Nucleus accumbens (tissue), 56 donors: ENCODE measurements at regions not wholly inside any gene's neighbourhood (a gene's known extent, or its start where the extent isn't known, plus 50 kb on each side); places are given as distances from the start of the nearest gene placed in this dataset.

Source experiments
- DNase-seq, 56 donors: peaks; one replicate each; lab custom pipeline; 2025; lab: John Stamatoyannopoulos, UW

DNA sequence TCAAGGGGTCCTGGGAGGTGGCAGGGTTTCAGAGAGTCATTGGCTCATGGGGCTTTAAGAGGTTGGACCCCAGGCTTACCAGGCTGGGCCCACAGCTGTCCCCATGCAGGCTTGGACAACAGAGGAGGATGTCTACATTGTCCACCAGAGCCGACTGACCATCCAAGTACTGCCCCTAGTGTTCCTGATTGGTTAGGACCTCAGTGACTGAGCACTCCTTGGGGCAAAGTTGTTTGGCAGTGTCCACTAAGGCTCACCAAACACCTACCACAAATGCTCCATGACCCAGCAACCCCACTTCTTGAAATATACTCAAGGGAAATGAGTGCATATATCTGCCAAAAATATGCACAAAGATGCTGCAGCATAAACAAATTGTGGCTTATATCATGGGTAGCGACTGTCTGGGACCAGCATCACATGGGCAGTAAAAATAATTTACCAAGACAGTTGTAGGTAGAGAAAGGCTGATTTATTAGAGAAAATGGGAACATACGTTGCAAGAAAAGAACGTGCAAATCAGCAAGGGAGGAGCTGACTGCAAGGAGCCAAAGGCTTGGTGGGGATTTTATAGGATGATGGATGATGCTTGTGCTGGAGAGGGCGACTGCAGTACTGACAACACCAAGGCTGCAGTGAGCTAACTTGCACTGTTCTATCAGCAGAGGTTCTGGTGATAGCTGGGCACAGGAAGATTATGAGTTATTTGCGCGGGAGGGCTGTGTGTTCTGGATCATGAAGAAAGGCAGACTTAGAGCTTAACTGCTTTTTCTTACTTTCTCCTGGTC, 265.2 kb downstream of the GADD45G start:
- no peak for DNase-seq

DNA sequence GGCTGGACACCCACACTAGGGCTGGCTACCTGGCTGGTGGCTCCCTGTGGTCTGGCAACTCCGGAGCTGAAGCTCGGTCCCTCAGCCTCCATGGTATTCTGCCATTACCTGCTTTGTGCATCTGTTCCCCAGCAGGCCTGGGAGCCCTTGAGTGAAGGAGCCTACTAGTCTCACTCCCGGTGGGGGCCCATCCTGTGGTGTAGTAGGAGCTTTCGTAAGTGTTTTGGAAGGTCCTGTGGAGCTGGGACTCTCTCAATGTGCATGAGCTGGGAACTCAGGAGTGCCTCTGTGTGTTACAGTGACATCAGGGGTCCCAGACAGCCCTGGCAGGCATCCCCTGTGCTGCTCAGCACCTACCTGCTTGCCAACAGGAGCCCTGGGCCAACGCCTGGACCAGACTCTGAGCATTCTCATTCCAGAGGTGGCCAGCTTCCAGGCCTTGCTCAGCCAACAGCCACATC, 267.1 kb downstream of the GADD45G start:
- DNase-seq: no peak

DNA sequence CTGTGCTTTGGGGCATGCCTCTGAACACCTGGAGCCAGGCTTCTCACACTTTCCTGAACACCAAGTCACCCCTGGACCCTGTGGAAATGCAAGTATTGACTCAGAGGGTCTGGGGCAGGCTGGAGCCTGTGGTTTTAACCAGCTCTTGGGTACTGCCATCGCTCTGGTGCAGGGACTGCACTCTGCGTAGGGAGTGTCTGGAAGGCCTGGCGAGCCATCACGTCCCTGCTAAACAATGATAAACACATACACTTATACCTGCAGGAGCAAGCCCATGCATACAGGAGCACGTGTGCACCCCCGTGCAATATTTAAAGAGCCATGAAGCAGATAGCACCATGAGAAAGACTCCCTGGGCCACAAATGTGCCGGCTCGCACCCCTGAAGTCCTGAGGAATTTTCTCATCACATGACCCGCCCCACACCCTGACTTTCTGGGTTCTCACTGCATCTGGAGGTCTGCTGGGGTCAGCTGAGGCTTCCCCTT, 267.7 kb downstream of the GADD45G start:
- no peak for DNase-seq

DNA sequence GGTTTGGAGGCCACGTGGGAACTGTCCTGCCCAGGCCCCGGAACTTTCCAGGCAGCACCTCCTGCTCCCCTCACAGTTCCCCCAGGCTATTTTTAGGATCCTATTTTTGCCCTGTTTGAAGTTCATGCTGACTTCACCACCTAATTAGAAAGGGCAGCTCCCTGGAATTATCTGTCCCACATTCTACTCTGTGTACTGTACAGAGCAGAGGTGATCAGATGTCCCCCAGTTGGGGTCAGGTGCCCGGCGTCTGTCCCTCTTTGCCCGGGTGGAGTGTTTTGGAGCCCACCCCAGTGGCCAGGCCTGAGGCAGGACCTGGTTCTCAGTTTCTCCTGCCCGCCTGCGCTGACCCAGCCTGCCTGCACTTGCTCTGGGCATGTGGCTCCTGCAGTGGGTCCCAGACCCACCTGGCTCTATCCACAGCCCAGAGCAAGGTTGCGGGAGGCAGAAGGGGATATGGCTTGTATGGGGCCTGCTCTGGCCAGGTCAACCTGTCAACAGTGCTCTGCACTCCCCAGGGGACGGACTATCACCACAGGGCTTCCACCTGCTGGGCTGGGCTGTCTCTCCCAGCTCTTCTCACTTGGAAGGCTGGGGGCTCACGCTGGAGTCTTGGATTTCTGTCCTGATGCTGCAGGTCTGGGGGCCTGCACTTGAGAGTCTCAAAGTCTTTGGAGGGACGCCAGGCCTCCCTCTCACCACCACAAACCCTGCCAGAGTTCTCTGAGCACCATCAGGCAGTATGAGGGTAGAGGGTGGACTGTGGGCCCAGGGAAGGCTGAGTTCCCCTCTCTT, 268.3 kb downstream of the GADD45G start:
- no peak for DNase-seq

DNA sequence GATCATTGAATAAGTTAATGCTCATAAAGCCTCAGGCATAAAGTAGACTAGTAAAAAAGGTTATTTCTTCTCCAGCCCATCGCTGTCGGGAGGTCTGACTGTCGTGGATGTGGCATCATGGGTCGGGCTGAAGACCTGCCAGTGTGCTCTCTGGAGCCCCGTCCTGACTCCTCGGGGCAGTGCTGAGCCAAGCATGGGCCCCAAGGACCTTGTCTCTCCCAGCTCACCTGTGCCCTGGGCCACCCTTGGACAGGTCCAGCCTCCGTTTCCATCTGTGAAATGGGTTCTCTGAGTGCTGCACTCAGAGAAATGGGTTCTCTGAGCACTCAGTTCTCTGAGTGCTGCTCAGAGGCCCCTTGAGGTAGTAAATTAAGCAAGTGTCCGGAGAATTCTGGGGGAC, 269.0 kb downstream of the GADD45G start:
- no peak for DNase-seq

DNA sequence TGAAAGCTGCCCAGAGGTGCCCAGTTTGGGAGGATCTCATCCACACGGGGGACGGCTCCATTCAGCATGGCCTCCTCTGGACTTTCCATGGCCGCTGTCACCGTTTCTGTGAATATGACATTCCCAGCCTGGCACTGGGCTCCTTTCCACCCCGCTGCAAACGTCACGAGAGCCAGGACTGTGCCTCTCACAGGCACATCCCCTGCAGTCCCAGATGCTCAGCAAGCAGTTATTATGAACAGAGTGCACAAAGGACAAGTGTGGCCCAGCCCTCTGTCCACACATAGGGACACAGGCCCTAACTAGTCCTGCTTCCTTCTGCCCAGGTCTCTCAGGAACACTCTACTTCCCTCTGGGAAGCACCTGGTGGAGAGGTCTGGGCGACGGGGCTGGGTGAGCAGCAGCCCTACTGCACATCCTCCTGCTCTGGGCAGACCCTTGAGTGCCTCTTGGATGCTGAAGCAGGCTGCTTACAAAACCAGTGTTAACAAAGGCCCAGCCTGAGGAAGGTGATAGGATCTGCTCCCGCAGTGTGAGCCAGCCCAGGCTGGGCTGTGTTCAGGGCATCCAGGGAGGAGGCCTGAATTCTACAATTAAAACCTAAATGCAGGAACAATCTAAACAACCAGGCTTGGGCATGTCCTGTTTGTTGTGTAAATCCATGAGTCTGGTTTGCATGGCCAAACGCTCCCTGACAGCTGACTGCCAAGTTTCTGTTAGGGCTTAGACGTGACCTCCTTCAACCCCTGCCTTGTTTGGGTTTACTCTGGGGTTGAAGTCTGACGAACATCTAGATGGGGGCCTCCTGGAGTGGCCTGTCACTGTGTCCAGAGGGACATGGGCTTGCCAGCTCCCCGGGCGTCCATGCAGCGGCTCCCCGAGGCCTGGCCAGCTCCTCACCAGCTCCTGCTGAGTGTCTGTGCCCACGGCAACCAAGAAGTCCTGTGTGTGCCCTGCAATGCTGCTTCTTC, 269.8 kb downstream of the GADD45G start:
- peak in 4 of 56 donors; percentile 10 to 43 (median 28) for DNase-seq

DNA sequence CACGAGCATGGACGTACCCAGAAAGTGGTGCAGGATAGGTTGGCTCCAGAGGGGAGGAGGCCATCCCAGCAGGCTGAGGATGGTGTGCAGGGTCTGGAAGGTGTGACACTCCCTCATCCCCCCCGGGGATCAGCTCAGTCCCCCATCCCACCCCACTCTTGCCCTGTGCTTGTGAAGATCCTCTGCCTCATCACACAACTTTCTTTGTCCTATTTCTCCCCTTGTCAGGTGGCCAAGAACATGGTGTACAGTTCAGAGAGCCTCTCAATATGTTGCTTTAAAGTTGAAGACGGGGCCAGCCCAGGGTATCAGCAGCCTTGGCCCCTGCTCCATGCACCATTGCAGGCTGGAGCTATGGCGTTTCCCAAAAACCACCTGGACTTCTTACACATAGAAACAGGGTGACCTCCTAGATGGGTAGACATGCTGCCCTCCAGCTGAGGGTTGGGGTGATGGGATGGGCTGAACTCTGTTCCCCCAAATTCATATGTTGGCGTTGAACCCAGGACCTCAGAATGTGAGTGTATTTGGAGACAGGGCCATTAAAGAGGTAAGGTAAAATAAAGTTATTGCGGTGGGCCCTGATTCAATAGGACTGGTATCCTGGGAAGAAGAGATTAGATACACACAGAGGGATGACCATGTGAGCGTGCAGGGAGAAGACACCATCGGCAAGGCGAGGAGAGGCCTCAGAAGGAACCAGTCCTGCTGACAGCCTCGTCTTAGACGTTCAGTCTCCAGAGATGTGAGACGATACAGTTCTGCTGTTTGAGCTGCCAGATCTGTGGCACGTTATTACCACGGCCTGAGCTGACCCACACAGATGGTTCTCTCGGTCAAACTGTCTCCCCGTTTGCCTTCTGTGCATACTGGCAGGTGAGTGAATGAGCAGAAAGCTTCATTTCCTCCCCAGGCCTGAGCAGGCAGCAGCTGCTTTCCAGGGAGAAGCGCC, 272.5 kb downstream of the GADD45G start:
- DNase-seq: no peak

DNA sequence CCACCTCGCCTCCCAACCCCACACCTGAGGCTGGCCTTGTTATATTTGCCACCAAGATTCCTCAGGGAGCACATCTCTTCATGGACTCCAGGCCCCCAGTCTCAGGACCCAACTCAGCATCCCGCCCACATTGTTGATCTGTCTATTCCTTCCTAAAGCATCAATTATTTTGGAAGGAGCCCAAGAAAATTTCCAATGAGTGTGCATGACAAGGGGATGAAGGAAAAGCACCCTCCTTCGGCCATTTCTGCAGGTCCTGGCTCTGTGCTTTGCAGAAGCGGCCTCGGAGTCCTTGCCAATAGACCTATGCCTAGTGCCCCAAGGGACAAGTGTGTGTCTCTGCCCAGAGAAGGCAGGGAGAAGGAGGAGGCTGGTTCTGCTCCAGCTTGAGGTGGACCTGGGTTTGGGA, 273.2 kb downstream of the GADD45G start:
- DNase-seq: no peak

DNA sequence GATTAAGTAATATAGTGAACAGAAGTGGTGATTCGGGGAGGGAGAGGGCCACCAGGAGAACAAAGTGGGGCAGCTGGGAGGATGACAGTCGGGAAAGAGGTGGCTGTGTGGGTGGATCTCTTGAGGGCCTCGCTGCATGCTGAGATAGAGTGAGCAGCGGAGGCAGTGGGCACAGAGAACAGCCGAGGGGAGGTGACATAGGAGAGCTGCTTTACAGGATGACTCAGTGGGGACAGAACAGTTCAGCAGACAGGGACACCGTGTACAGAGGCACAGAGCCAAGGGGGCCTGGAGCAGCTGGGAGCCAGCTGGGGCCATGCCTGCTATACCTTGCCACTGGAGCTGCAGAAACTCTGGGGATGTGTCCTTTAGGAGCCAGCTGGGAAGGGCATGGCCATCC, 273.9 kb downstream of the GADD45G start:
- DNase-seq: peak in 9 of 56 donors; percentile 6 to 53 (median 15)

DNA sequence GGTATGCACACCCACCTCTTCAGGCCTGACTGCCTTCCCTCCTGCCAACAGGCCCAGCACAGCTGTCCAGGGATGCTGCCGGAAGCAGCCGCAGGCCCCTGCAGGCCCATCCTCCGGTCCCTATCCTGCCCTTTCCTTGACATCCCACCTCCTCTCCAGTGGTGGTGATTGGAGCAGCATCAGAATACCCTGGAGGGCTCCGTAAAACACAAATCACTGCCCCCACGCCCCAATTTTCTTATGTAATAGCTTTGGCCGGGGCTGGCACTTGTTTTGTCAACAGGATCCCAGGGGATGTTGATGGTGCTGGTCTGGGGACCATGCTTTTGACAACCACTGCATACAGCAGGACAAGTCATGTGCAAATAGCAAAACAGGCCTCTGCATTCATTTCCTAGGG, 274.5 kb downstream of the GADD45G start:
- no peak for DNase-seq

DNA sequence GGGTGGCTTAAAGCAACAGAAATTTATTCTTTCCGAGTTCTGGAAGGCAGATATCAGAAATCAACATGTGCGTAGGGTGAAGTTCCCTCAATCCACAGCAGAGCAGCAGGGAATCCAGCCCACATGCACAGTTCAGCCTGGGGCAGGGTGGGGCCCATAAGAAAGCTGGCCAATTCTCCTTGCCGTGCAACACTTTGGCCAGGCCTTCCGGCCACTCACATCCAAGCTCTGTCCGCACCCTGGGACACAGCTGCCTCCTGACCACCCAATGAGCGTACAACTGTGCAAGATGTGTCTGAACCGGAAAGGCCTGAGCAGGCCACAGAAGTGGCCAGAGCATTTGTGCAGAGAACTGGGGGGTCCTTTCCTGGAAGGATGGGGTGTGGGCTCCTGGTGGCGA, 274.9 kb downstream of the GADD45G start:
- no peak for DNase-seq

DNA sequence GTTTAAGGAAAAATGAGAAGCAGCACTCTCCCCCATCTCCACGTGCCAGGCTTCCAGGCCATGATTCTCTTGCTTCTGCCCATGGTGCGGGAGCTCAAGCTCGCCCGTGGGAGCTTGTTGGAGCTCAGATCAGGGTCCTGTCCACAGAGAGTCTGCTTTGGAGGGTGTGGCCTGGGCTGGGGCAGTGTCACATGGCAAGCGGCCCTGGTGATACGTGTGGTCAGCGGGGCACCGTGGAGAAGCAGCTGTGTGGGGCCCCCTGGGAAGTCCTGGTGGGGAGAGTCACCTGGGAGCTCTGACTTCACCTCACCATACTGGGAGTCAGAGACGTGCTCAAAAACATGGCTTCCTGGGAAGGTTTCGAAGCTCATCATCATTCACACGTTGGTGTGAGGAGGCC, 275.3 kb downstream of the GADD45G start:
- no peak for DNase-seq

DNA sequence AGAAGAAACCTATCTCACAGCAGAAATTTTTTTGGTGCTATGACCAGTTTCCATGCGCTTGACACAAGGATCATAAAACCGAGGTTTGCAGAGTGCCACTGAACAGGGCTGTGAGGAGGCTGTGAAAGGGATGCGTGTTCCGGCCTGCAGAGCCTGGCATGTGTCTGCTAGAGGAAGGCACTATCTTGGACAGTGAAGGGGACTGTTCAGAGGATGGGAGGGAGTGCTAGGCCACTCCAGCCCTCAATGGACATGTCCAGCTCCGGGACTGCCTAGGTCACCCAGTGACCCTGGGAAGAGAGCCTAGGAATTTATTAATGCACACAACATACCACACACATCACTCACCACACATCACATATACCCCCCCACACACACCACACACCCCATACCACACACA, 275.9 kb downstream of the GADD45G start:
- DNase-seq: no peak

DNA sequence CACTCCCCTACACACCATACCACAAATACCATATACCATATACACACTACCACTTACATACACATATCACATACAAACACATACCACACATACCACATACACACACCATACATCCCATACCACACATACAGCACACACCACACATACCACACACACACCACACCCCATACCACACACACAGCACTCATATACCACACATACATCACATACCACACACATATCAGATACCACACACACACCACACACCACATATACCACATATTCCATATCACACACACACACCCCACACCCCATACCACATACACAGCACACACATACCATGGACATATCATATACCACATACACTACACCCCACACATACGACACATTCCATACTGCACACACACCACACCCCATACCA, 276.6 kb downstream of the GADD45G start:
- DNase-seq: no peak

DNA sequence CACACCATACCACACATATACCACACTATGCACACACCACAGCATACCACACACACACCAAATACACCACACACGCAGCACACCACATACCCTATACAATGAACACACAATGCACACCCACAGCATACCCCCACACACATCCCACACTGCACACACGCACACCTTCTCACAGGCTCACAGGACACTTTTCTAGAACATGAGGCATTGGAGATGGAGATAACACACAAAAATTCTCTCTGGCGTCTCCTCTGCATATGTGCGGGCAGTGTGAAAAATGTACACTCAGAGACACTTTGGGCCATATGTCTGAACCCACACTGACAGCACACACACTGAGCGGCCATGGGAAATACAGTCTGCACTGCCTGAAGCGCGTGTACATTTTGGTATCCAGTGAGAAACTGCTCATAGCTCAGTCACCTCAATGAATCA, 278.1 kb downstream of the GADD45G start:
- no peak for DNase-seq

DNA sequence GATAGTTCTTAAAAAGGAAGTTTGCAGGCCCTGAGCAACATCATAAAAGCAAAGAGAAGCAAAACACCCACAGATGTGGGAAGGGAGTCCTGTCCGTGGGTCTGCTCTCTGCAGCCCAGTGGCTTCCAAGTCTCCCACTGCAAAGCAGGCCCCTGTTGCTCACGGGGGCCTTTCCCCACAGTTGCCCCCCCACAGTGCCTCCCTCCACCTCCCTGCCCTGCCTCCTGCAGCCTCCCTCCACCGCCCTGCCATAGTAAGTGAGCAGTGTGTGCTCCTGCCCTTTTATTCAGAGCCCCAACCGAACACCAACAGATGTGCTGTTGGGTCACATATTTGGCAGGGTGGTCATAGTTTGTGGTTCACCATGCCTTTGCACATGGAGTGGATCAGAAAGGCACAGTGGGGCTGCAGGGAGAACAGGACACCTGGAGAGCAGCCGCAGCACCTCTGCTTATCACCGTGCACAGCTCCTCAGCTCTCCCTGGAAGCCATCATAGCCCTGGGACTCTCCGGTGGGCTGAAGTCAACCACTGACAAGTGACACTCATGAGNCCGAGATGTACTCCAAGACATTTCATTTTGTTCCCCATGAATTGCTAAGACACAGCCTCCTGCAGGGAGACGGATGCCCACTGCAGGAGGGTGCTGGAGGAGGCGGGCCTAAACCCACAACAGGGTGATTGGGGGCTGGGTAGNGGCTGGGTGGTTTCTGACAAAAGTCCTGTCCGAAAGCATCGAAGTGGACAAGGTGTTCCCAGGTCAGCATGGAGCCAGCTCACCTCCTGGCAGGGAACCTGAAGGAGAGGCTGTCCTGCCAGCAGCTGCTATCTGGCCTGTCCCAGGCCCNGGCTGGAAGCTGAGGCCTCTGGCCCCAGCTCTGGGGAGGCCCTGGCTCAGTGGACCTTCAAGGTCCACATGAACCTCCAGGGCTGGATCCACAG, 278.9 kb downstream of the GADD45G start:
- DNase-seq: no peak

DNA sequence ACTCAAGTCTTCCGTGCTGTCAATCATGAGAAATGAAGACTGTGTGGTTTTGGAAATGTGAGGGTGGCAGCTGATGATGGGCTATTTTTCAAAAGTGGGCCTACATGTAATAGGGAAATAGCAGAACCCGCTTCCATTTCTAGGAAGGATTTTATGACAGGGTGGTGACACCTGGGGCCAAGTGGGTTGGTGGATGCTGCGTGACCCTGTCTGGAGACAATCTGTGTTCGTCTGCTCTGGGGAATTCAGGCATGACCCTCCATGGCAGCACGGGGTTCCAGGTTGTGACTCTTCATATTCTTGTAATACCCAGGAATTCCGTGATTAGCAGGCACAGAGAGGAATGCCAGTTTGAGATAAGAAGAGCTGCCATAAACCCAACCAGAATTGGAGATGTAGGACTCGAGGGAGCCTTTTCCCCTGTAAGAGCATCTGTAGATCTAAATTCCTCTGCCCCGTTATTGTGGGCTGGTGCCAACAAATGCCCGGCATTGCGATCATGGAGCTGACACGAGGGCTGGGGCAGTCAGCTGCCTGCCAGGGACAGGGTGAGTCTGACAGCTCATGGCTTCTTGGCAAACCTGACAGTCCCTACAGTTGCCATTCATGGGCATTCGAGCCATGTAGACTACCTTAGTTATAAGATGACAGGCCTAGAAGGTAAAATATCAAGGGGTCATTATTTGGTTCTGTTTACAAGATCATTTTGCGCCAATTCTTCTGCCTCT, 279.7 kb downstream of the GADD45G start:
- no peak for DNase-seq
